SK-MEL-5 (cell line): ENCODE measurements at regions not wholly inside any gene's neighbourhood (a gene's known extent, or its start where the extent isn't known, plus 50 kb on each side); places are given as distances from the start of the nearest gene placed in this dataset.

Source experiments
- small RNA-seq, 2 experiments: library from RNA; depleted of rRNA; stranded (forward); fragments of <200 nt; gene quantifications; one replicate each; pipeline ENCODE3, GENCODE V24; 2014

Small RNA genes in the stretch of these regions (small RNA-seq; reads per million reads assigned to genes)
- gene AC008496.1 = 0 reads per million in 2 experiments
